ENCODE measurements at regions not wholly inside any gene's neighbourhood (a gene's known extent, or its start where the extent isn't known, plus 50 kb on each side); places are given as distances from the start of the nearest gene placed in this dataset.
"Not testable (repeated sequence)": the region's sequence is repeated elsewhere in the genome, so short reads cannot be mapped to it uniquely, and the experiment has no call there.

- ChIA-PET POLR2A (no interaction called here), CTCF (ENCODE audit: unreplicated experiment) (no interaction called here)
- H3K9me3 ChIP-seq (ENCODE audit: low read length) = no peaks in the 10 kb centered on the region
- H3K4me2 ChIP-seq (ENCODE audit: low read length) = no peak overlapping the region
- no peak overlapping the region for H3K4me3 ChIP-seq (ENCODE audit: low read depth, low read length, poor library complexity, severe bottlenecking)
- H3K9me2 ChIP-seq (ENCODE audit: insufficient read depth, low read length) = no peaks in the 10 kb centered on the region
- no peak overlapping the region for H2AFZ ChIP-seq (ENCODE audit: low read length)
- no peaks in the 10 kb centered on the region for H3K36me3 ChIP-seq (ENCODE audit: insufficient read depth, low read length)
- intact Hi-C loops (cut with micrococcal nuclease; ENCODE audit: unreplicated experiment) = no loop called here
- H3K79me2 ChIP-seq (ENCODE audit: insufficient read depth, low read depth, low read length) = no peaks in the 10 kb centered on the region
- H3K4me1 ChIP-seq (ENCODE audit: insufficient read depth, low read length, poor library complexity, severe bottlenecking) = no peaks in the 10 kb centered on the region
- no peak for DNase-seq (ENCODE audit: low spot score)
- BruUV-seq (replicated peaks) = no TSS peak
- TF ChIP-seq CTCF (conservative IDR thresholded peaks at IDR 0.05; ENCODE audit: low read length) (no peak), EZH2phosphoT487 (IDR thresholded peaks at IDR 0.05; ENCODE audit: borderline replicate concordance, low read depth, low read length) (no peak)
- H3K27ac ChIP-seq (ENCODE audit: low read depth, low read length, poor library complexity, severe bottlenecking) = no peak overlapping the region
- no peaks in the 10 kb centered on the region for H4K20me1 ChIP-seq (ENCODE audit: insufficient read depth, low read length)
These were observed 666.0 kb upstream of the RAG2 start for GRCh38 chr11:37264060-37264459.

GRCh38 chr11:37263467-37263866 lies 665.4 kb upstream of the RAG2 start:
- H3K4me2 ChIP-seq (ENCODE audit: low read length); H3K79me2 ChIP-seq (ENCODE audit: insufficient read depth, low read depth, low read length); CTCF ChIA-PET (ENCODE audit: unreplicated experiment); H3K9me2 ChIP-seq (ENCODE audit: insufficient read depth, low read length); POLR2A ChIA-PET; H3K9me3 ChIP-seq (ENCODE audit: low read length); H3K27ac ChIP-seq (ENCODE audit: low read depth, low read length, poor library complexity, severe bottlenecking); H4K20me1 ChIP-seq (ENCODE audit: insufficient read depth, low read length); DNase-seq (ENCODE audit: low spot score); intact Hi-C loops (cut with micrococcal nuclease; ENCODE audit: unreplicated experiment); H3K36me3 ChIP-seq (ENCODE audit: insufficient read depth, low read length); H2AFZ ChIP-seq (ENCODE audit: low read length); BruUV-seq (replicated peaks); H3K4me3 ChIP-seq (ENCODE audit: low read depth, low read length, poor library complexity, severe bottlenecking); H3K4me1 ChIP-seq (ENCODE audit: insufficient read depth, low read length, poor library complexity, severe bottlenecking): not testable (repeated sequence)

GRCh38 chr11:37259734-37260133 lies 661.7 kb upstream of the RAG2 start:
- intact Hi-C loops (cut with micrococcal nuclease; ENCODE audit: unreplicated experiment) = no loop called here
- Histone ChIP-seq H3K79me2 (ENCODE audit: insufficient read depth, low read depth, low read length) (no peaks in the 10 kb centered on the region), H3K9me3 (ENCODE audit: low read length) (no peaks in the 10 kb centered on the region), H3K4me2 (ENCODE audit: low read length) (no peak overlapping the region), H2AFZ (ENCODE audit: low read length) (no peak overlapping the region), H3K4me1 (ENCODE audit: insufficient read depth, low read length, poor library complexity, severe bottlenecking) (no peaks in the 10 kb centered on the region), H3K9me2 (ENCODE audit: insufficient read depth, low read length) (no peaks in the 10 kb centered on the region), H3K27ac (ENCODE audit: low read depth, low read length, poor library complexity, severe bottlenecking) (no peak overlapping the region), H4K20me1 (ENCODE audit: insufficient read depth, low read length) (no peaks in the 10 kb centered on the region), H3K36me3 (ENCODE audit: insufficient read depth, low read length) (no peaks in the 10 kb centered on the region), H3K4me3 (ENCODE audit: low read depth, low read length, poor library complexity, severe bottlenecking) (no peak overlapping the region)
- CTCF ChIA-PET (ENCODE audit: unreplicated experiment) = no interaction called here
- POLR2A ChIA-PET = no interaction called here
- DNase-seq (ENCODE audit: low spot score) = no peak
- TF ChIP-seq EZH2phosphoT487 (IDR thresholded peaks at IDR 0.05; ENCODE audit: borderline replicate concordance, low read depth, low read length) (no peak), CTCF (conservative IDR thresholded peaks at IDR 0.05; ENCODE audit: low read length) (no peak)
- BruUV-seq (replicated peaks) = no TSS peak

All from OCI-LY7 (cell line).